ENCODE measurements at regions not wholly inside any gene's neighbourhood (a gene's known extent, or its start where the extent isn't known, plus 50 kb on each side); places are given as distances from the start of the nearest gene placed in this dataset.

DNA sequence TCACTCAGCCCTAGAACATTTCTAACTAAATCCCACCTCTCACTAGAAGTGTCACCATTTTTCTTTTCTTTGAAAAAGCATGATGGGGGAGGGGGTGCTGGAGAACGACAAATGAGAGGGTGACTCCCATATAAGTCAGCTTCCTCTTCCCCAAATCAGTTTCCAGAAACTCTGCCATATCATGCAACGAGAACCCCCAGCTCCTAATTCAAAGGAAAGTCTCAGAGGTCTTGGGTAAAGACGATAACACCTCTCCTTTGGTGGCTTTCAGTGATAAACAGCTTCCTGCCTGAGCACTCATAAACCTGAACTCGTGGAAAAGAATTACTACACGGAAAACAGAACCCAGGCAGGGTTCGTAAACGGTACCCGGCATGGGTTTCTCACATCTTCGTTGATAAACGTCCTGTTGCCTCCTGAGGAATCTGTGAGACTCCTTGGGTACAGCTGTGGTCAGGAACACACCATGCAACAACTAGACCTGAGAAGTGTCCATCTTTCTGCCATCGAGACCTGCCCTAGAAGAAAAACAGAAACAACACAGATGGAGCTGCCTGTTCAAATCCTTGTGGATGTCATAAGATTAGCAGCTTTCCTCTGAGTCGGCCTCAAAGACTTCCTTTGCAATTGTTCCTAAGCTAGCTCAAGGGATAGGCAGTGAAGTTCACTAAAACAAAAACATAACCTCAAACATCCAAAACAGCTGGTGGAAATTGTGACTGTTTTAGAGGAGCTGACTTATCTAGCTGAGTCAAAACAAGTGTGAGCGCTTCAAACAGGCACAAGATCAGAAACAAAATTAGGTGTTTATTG lies 185.8 kb upstream of the PRDM1 start:
- no peak overlapping the region for H3K4me3 ChIP-seq (ENCODE audit: low read depth, low read length)
- TF ChIP-seq, protein P1, sequence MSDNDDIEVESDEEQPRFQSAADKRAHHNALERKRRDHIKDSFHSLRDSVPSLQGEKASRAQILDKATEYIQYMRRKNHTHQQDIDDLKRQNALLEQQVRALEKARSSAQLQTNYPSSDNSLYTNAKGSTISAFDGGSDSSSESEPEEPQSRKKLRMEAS (IDR thresholded peaks at IDR 0.05; ENCODE audit: low read depth, low read length): no peak
- no peak for TF ChIP-seq MYC (IDR thresholded peaks at IDR 0.05; ENCODE audit: low read depth, low read length)
- TF ChIP-seq, protein P2, sequence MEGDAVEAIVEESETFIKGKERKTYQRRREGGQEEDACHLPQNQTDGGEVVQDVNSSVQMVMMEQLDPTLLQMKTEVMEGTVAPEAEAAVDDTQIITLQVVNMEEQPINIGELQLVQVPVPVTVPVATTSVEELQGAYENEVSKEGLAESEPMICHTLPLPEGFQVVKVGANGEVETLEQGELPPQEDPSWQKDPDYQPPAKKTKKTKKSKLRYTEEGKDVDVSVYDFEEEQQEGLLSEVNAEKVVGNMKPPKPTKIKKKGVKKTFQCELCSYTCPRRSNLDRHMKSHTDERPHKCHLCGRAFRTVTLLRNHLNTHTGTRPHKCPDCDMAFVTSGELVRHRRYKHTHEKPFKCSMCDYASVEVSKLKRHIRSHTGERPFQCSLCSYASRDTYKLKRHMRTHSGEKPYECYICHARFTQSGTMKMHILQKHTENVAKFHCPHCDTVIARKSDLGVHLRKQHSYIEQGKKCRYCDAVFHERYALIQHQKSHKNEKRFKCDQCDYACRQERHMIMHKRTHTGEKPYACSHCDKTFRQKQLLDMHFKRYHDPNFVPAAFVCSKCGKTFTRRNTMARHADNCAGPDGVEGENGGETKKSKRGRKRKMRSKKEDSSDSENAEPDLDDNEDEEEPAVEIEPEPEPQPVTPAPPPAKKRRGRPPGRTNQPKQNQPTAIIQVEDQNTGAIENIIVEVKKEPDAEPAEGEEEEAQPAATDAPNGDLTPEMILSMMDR (IDR thresholded peaks at IDR 0.05; ENCODE audit: low read depth, low read length): no peak
- TF ChIP-seq POLR2A (IDR thresholded peaks at IDR 0.05; ENCODE audit: extremely low read depth, insufficient read length): no peak
- DNase-seq (ENCODE audit: low read depth): peak; percentile 34

DNA sequence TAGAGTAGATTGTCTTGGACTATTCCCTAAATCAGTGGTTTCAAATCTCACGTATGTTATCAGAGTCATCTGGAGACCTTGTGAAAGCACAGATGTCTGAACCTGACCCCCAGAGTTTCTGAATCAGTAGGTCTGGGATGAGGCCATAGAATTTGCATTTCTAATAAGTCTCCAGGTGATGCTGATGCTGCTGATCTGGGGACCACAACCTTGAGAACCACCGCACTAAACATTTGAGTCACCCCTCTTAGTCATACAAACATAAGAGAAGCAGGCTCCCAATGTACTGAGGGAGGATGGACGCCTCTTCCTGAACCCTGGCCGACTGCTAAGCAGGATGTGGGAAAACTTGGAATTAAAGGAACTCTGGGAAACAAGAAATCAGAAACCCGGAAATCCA lies 187.8 kb upstream of the PRDM1 start:
- no peak for TF ChIP-seq POLR2A (IDR thresholded peaks at IDR 0.05; ENCODE audit: extremely low read depth, insufficient read length)
- TF ChIP-seq MYC (IDR thresholded peaks at IDR 0.05; ENCODE audit: low read depth, low read length): no peak
- TF ChIP-seq, protein P2 (IDR thresholded peaks at IDR 0.05; ENCODE audit: low read depth, low read length): no peak
- TF ChIP-seq, protein P1 (IDR thresholded peaks at IDR 0.05; ENCODE audit: low read depth, low read length): no peak
- H3K4me3 ChIP-seq (ENCODE audit: low read depth, low read length): no peak overlapping the region
- no peak for DNase-seq (ENCODE audit: low read depth)

DNA sequence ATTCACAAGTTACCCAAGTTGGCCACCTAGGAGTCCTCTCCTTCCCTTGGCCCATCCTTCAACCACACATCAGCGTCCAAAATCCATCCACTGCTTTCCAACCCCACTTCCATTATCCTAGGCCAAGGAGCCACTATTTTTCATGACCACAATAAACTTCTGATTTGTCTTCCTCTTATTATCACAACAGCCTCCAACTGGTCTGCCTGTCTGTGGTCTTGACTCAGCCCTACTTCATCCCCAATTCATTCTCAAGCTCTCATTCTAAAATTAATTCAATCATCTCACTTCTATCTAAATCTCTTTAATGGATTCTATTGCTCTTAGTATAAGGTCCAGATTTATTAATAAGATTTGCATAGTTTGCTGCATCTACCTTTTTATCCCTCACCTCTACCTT lies 189.0 kb upstream of the PRDM1 start:
- no peak for DNase-seq (ENCODE audit: low read depth)
- no peak for TF ChIP-seq POLR2A (IDR thresholded peaks at IDR 0.05; ENCODE audit: extremely low read depth, insufficient read length)
- TF ChIP-seq, protein P2 (IDR thresholded peaks at IDR 0.05; ENCODE audit: low read depth, low read length): no peak
- TF ChIP-seq, protein P1 (IDR thresholded peaks at IDR 0.05; ENCODE audit: low read depth, low read length): no peak
- no peak for TF ChIP-seq MYC (IDR thresholded peaks at IDR 0.05; ENCODE audit: low read depth, low read length)
- no peak overlapping the region for H3K4me3 ChIP-seq (ENCODE audit: low read depth, low read length)

DNA sequence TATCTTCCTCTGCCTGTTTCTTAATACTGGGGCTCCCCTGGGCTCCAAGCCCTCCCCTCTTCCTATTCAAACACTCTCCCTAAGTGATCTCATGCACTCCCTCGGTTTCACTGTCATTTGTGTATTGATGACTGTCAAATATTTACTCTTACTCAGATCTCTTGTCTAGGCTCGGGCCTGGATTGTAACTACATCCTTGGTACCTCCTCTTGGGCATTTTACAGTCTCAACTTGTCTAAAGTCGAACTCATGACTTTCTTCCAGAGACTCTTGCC lies 189.4 kb upstream of the PRDM1 start:
- no peak for DNase-seq (ENCODE audit: low read depth)
- TF ChIP-seq, protein P1 (IDR thresholded peaks at IDR 0.05; ENCODE audit: low read depth, low read length): no peak
- TF ChIP-seq, protein P2 (IDR thresholded peaks at IDR 0.05; ENCODE audit: low read depth, low read length): no peak
- TF ChIP-seq MYC (IDR thresholded peaks at IDR 0.05; ENCODE audit: low read depth, low read length): no peak
- TF ChIP-seq POLR2A (IDR thresholded peaks at IDR 0.05; ENCODE audit: extremely low read depth, insufficient read length): no peak
- no peak overlapping the region for H3K4me3 ChIP-seq (ENCODE audit: low read depth, low read length)

DNA sequence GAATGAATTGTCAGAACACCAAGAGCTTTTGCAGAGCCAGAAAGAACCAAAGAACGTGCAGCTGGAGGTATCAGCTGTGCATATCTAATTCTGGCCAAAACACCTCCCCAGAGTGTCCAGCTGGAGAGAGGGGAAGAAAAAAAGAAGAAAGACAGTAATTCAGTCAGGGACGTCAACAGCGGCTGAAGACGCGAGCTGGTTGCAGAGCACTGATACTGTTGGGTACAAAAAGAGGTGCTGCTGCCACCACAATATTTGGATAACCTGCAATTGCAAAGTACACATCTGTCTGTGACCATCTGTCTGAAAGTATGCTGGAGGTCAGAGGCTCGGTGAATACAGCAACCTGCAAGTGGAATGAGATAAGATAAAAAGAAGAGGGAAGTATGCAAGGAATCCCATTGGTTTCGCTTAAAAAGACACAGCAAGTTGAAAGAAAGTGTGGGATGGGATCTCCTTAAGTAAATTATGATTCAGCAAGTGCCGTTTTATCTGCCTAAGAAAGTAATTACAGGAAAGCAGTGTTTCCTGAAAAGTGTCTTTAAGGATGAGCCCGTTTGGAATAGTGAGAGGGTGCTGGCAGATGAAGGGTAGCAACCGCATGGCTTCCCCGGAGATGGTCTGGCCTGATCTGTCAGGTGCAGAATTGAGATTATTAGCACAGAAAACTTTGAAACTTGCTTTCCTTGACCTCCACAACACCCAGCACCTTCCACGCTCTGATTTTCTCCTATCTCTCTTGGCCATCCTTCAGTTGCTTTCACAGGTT lies 189.9 kb upstream of the PRDM1 start:
- TF ChIP-seq, protein P1 (IDR thresholded peaks at IDR 0.05; ENCODE audit: low read depth, low read length): no peak
- H3K4me3 ChIP-seq (ENCODE audit: low read depth, low read length): no peak overlapping the region

DNA sequence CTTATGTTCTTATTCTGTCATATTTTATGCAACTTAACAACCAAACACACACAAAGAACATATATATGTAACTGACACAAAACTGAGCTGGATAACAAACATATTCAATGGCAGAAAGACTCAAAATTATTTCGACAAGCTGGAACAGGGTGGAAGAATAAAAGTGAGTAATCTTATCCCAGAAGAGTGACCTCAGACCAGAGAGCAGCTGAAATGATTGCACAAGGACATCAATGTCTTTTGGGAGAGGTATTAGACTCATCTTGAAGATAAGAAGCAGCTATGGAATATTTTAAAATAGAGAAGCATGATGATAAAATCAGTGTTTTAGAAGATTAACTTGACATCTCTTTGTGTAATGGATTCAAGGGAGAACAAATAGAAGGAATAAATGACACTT lies 191.6 kb upstream of the PRDM1 start:
- TF ChIP-seq, protein P2 (IDR thresholded peaks at IDR 0.05; ENCODE audit: low read depth, low read length): no peak
- TF ChIP-seq, protein P1 (IDR thresholded peaks at IDR 0.05; ENCODE audit: low read depth, low read length): no peak
- TF ChIP-seq POLR2A (IDR thresholded peaks at IDR 0.05; ENCODE audit: extremely low read depth, insufficient read length) (no peak), MYC (IDR thresholded peaks at IDR 0.05; ENCODE audit: low read depth, low read length) (no peak)
- H3K4me3 ChIP-seq (ENCODE audit: low read depth, low read length): no peak overlapping the region
- peak; percentile 36 for DNase-seq (ENCODE audit: low read depth)

More for the DNA sequence above, 189.9 kb upstream of the PRDM1 start:
- DNase-seq (ENCODE audit: low read depth): no peak
